ENCODE measurements at regions not wholly inside any gene's neighbourhood (a gene's known extent, or its start where the extent isn't known, plus 50 kb on each side); places are given as distances from the start of the nearest gene placed in this dataset.

DNA sequence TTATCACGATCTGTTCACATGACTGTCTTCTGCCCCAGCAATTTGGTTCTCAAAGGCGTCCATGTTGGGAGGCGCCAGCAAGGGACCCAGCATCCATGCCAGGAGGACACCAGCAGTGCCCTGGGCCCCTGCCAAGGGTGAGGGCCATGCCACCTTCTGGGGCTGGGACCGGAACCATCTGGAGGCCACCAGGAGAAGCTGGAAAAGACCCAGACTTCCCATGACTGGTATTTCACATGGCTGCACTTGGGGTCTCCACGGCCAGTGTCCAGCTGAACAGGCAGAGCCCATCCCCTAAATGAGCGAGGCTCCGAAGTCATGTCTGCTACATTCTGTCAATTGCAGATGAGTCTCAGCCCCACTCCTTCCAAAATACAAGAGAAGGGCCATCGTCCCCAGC, 306.8 kb upstream of the HS6ST1 start:
- FAIRE-seq (no peak), DNase-seq (ENCODE audit: low spot score) (no peak)

GRCh38 chr2:128625963-128626759, 307.5 kb upstream of the HS6ST1 start:
- DNase-seq (ENCODE audit: low spot score) (no peak), FAIRE-seq (no peak)

GRCh38 chr2:128626760-128627511, 308.3 kb upstream of the HS6ST1 start:
- FAIRE-seq (no peak), DNase-seq (ENCODE audit: low spot score) (no peak)

GRCh38 chr2:128628206-128628605, 309.5 kb upstream of the HS6ST1 start:
- FAIRE-seq (no peak), DNase-seq (ENCODE audit: low spot score) (no peak)

DNA sequence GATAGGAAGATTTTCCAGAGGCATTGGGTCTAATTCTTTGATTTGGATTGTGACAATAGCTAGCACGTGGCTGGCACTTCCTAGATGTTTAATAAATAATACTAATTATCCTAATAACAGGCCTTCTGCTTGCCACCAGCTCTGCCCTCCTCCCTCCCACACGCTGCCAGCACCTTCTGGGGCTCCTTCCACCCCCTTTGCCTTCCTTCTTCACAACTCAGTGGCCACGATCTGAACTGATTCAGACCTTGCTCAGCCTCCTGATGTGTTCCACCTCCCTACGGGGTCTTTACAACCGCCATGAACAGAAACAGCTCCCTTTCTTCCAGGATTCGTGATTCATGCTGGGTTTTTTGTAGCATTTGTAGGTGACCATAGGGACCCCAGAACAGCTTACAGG, 310.3 kb upstream of the HS6ST1 start:
- no peak for FAIRE-seq

DNA sequence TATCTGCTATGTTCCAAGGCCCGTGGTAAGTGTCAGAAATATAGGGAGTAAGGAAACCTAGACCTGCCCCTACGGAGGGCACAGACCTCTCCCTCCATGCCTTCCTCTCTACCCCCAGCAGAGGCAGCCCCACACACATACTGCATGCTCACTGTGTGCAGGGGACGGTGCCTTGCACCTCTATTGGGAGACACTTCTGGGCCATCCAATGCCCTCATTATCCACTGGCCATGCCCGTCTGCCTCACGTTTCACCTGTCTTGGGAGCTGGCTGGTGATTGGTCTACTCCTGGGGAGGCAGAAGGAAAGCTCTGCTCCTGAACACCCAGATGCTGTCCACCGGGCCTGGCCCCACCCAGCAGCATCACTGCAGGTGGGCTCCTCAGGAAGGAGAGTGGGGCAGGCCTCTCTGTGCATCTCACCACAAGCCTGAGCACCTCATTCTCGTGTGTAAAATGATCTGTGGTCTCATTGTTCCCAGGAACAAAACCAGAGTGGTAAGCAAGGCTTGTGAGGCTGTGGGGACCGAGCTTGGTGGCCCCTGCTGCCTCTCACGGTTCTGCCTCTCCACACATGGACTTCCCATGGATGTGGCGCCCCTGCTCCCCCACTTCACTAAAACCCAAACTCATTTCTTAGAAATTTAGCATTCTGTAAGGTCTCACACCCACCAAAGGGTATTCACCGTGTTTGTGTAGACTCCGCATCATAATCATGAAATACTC, 312.5 kb upstream of the HS6ST1 start:
- FAIRE-seq: no peak
- DNase-seq (ENCODE audit: low spot score): no peak

More for the DNA sequence above, 310.3 kb upstream of the HS6ST1 start:
- no peak for DNase-seq (ENCODE audit: low spot score)

GRCh38 chr2:128631698-128632500, 313.2 kb upstream of the HS6ST1 start:
- no peak for FAIRE-seq
- no peak for DNase-seq (ENCODE audit: low spot score)

DNA sequence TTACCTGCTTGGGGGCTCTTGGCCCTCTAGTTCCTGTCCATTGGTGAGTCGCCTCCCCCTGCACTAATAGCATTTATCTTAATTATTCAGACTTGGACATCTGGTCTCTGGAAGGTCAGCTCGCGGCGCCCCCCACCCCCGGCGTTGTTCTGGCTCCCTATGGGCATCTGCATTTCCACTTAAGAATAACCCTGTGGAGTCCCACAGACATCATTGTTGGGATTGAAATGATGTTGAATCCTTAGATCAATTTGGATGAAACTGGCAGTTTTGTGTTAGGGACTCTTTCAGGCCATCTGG, 313.8 kb upstream of the HS6ST1 start:
- FAIRE-seq: no peak

DNA sequence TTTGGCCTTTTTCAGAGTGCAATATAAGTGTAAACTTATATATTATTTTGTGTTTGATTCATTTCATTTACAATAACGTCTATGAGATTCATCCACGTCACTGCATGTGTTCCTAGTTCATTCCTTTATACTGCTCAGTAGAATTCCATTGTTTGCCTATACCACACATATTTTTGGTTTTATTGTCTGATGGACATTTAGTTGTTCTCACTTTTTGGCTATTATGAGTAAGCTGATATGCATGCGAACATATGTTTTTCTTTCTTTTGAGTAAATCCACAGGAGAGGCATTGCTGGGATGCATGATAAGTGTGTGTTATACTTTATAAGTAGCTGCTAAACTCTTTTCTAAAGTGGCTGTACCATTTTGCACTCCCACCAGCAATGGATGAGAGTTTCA, 314.8 kb upstream of the HS6ST1 start:
- FAIRE-seq: no peak
- DNase-seq (ENCODE audit: low spot score): no peak

More for the DNA sequence above, 313.8 kb upstream of the HS6ST1 start:
- no peak for DNase-seq (ENCODE audit: low spot score)

DNA sequence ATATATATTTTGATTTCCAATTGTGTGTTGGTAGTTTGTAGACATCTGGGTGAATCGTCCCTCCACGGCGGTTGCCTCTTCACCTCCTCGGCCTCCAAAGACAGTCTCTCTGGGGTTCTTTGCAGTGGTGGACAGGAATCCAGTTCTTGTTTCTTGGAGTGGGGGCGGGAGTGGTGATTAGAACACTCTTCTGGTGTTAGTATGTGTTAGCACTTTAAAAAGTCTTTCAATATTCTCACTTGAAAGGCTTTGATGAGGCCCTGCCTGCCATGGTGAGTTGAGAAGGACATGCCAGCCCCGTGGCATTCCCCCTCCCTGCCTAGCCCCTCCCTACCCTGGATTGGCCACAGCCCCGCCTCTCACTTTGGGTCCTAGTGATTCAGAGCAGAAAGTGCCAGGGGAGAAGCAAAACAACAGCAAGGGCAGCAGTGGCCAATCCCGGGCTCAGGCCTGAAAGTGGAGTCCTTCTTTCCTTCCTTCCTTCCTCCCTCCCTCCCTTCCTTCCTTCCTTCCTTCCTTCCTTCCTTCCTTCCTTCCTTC, 316.8 kb upstream of the HS6ST1 start:
- DNase-seq (ENCODE audit: low spot score): no peak
- FAIRE-seq: no peak

- DNase-seq (ENCODE audit: low spot score): no peak
These were observed 318.1 kb upstream of the HS6ST1 start for GRCh38 chr2:128636802-128637147.

DNA sequence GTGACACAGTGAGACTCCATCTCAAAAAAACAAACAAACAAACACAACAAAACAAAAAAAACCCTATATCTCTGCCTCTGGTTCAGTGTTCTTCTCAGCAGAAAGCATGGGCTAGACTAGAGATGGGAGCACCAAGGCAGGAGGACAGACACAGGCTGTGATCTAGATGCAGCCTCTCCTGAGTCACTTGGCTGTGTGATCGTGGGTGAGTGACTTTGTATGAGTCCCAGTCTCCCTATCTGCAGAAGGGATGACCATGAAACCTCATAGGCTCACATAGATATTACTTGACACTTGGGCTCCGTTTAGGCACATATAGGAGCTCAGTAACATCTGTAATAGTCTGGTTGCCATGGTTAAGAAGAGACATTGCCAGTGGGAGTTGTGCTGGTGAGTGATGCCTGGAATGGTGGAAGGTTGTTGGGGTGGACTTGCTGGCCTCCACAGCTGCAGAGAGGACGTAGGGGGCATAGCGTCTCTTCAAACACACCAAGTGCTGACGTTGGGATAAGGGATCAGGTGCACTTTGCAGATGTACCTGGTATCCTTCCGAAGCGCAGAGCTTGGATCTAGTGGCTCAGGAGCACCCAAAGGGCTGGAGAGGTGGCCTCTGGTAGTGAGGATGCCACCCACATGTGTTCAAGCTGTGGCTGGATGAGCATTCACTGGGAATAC, 318.9 kb upstream of the HS6ST1 start:
- DNase-seq (ENCODE audit: low spot score): no peak
- no peak for FAIRE-seq

More at GRCh38 chr2:128636802-128637147, 318.1 kb upstream of the HS6ST1 start:
- FAIRE-seq: no peak

- DNase-seq (ENCODE audit: low spot score): no peak
These were observed 319.9 kb upstream of the HS6ST1 start for GRCh38 chr2:128638341-128639119.

DNA sequence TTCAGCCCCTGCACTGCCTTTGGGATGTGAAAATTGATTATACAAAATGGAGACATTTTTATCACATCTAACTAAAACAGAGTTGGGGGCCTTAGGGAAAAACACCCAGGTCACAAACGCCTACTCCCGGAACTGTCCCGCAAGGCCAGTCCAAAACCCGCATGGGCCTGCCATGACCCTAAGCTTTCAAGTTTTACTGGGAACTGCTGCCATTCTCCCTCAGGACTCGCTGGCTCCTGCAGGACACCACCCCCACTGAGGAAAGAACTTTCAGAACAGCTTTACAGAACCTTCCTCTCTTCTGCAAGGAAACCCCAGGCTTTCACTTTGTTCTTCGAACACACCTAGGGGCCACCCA, 320.4 kb upstream of the HS6ST1 start:
- FAIRE-seq (no peak), DNase-seq (ENCODE audit: low spot score) (no peak)

More at GRCh38 chr2:128638341-128639119, 319.9 kb upstream of the HS6ST1 start:
- no peak for FAIRE-seq

- no peak for FAIRE-seq
- DNase-seq (ENCODE audit: low spot score): no peak
These were observed 321.0 kb upstream of the HS6ST1 start for GRCh38 chr2:128639693-128640092.

DNA sequence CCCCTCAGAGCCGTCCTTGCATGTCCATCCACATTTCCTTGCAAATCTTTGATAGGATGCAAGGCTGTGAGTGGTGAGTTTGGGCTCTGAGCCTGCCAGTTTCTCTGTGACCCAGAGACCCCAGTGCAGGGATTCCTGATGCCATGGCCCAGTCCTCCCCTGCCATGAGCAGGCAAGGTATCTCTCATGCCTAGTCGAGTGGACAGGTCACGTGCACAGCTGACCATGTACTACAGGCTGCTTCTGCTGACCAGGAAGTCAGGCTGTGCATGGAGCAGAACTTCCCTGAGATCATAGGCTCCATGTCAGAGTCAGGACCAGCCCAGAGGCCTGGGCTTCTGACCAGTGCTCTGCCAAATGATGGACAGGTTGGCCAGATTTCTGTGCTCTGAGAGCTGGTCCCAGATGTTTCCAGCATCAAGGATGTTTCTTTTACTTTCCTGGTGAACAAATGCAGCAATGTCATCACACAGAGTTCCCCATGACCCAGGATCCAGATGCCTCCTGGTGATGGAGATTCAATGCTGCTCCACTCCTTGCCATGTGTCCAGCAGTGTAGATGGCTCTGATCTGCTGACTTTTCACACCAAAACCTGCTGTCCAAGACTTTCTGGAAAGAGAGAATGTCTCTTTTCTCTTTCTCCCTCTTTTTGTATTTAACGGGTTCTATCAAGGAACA, 321.6 kb upstream of the HS6ST1 start:
- FAIRE-seq: no peak
- no peak for DNase-seq (ENCODE audit: low spot score)

- DNase-seq (ENCODE audit: low spot score): no peak
- no peak for FAIRE-seq
These were observed 322.2 kb upstream of the HS6ST1 start for GRCh38 chr2:128640845-128641360.

DNA sequence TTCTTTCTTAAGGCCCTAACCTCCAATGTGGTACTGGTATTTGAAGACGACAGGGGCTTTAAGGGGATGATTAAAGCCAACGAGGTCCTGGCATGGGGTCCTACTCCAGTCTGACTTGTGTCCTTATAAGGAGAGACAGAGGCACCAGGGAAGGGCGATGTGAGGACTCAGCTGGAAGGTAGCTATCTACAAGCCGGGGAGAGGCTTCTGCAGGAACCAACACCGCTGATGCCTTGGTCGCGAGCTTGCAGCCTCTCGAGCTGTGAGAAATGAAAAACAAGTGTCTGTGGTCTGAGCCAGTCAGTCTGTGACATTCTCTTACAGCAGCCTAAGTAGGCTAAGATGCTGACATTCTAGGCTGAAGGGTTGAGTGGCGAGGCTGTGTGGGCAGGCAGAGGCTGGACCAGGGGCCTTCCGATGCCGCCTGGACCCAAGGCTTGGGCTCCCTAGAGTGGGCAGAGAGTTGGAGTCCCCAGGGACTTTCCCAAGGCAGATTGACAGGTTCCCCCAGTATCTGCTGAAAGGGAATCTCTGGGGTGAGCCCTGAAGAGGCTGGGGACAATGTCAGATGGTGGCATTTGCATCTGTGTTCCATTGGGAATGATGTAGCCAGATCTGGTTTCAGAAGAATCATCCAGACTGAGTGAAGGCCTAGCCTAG, 322.9 kb upstream of the HS6ST1 start:
- FAIRE-seq: no peak

GRCh38 chr2:128642316-128642715, 323.6 kb upstream of the HS6ST1 start:
- FAIRE-seq (no peak), DNase-seq (ENCODE audit: low spot score) (no peak)

More for the DNA sequence above, 322.9 kb upstream of the HS6ST1 start:
- DNase-seq (ENCODE audit: low spot score): no peak

Measured in RCC 7860 (cell line).